HFF-Myc (cell line): ENCODE measurements at regions not wholly inside any gene's neighbourhood (a gene's known extent, or its start where the extent isn't known, plus 50 kb on each side); places are given as distances from the start of the nearest gene placed in this dataset.

Experiments used
- DNase-seq: peaks from one replicate; pipeline ENCODE4 v3.0.0-alpha.2; 2011; ENCODE audit warnings: low read depth; ENCODE audit errors: extremely low read depth
- H3K4me3 ChIP-seq: replicated peaks from 2 replicates; pipeline ENCODE4 v1.5.1; 2011; ENCODE audit warnings: low read depth, mild to moderate bottlenecking, control low read depth, low read length
- CTCF ChIP-seq: IDR thresholded peaks from 2 replicates; pipeline ENCODE4 v1.5.1; 2012; ENCODE audit warnings: mild to moderate bottlenecking, low read depth, low read length, control low read depth; ENCODE audit errors: missing control alignments

- no peak overlapping the region for H3K4me3 ChIP-seq
- no peak for DNase-seq
- TF ChIP-seq CTCF, result no peak
Measured at GRCh38 chr5:79868163-79868670, 122.8 kb downstream of the MTX3 start.

- no peak overlapping the region for H3K4me3 ChIP-seq
- DNase-seq, result no peak
- TF ChIP-seq CTCF, result no peak
Measured at GRCh38 chr5:79865579-79865978, 125.5 kb downstream of the MTX3 start.

- no peak overlapping the region for H3K4me3 ChIP-seq
- no peak for DNase-seq
- no peak for TF ChIP-seq CTCF
Measured at GRCh38 chr5:79864364-79864763, 126.7 kb downstream of the MTX3 start.

DNA sequence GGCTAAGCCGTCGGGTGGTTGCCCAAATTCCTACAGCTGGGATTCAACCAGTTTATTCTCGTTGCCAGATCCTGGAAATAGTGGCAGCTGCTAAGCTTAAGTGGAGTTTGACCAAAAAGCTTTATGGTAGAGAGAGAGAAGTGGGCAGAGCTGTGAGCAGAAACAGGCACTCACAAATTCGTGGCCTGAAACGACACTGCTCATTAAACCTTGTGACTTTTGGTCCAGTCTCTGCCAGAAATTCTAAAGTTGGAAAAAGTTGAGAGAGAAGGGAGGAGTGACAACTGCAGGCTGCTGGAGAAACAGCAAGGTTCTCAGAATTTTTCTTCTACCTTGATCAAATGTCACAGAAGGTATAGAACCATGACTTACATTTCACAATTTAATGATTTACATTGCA lies 131.5 kb downstream of the MTX3 start:
- no peak for TF ChIP-seq CTCF
- no peak overlapping the region for H3K4me3 ChIP-seq
- no peak for DNase-seq

DNA sequence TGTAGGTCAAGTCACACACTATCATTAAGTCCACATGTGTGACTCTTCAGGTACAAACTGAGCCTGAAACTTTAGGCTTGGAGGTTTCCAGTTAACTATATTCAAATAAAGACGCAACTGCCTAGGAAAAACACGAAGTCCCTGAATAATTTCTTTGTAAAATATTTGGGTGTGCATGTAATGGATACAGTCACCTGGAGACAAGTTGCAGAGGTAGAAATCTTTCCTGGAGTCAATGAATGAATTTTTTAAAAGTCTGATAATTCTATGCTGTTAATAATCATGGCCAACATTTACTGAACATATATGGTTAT lies 132.7 kb downstream of the MTX3 start:
- TF ChIP-seq CTCF, result no peak
- no peak for DNase-seq
- no peak overlapping the region for H3K4me3 ChIP-seq

- peak; percentile 95 for TF ChIP-seq CTCF
- no peak overlapping the region for H3K4me3 ChIP-seq
- DNase-seq, result peak; percentile 33
Measured at GRCh38 chr5:79857714-79858409, 133.2 kb downstream of the MTX3 start.
